Hepatocyte (in vitro differentiated cells): ENCODE measurements at regions not wholly inside any gene's neighbourhood (a gene's known extent, or its start where the extent isn't known, plus 50 kb on each side); places are given as distances from the start of the nearest gene placed in this dataset.

ENCODE experiments used
- EZH2 ChIP-seq: fragments of 200-600 bp; sonication (generic); IDR thresholded peaks from 2 replicates; pipeline ENCODE4 v1.6.1; 2016; ENCODE audit warnings: antibody characterized with exemption, mild to moderate bottlenecking, borderline replicate concordance
- EZH2phosphoT487 ChIP-seq: fragments of 200-600 bp; sonication (generic); IDR thresholded peaks from one replicate; pipeline ENCODE4 v1.6.1; 2018; ENCODE audit warnings: antibody characterized with exemption, mild to moderate bottlenecking, low read depth, moderate library complexity; ENCODE audit not compliant: unreplicated experiment, severe bottlenecking
- TF ChIP-seq, protein P1 (sequence below): fragments of 200-600 bp; sonication (generic); IDR thresholded peaks from 2 replicates; pipeline ENCODE4 v1.5.1; 2016; ENCODE audit warnings: antibody characterized with exemption, mild to moderate bottlenecking; ENCODE audit not compliant: poor library complexity

DNA sequence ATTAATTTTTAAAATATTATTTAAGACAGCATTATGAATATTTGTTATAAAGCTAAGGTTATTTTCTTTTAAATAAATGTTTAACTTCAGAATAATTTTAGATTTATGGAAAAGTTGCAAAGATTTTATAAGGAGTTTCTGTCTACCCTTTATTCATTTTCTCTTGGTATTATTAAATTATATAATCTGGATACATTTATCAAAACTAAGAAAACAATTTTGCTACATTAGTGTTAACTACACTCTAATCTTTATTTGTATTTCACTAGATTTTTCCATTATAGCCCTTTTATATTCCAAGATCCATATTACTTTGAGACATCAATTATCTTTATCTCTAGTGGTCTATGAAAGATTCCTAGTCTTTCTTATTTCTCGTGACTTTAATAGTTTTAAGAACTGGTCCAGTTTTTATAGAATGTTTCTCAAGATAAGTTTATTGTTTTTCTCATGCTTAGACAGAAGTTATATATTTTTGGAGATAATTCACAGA, 1243.7 kb upstream of the PCDH9 start:
- TF ChIP-seq, protein P1, sequence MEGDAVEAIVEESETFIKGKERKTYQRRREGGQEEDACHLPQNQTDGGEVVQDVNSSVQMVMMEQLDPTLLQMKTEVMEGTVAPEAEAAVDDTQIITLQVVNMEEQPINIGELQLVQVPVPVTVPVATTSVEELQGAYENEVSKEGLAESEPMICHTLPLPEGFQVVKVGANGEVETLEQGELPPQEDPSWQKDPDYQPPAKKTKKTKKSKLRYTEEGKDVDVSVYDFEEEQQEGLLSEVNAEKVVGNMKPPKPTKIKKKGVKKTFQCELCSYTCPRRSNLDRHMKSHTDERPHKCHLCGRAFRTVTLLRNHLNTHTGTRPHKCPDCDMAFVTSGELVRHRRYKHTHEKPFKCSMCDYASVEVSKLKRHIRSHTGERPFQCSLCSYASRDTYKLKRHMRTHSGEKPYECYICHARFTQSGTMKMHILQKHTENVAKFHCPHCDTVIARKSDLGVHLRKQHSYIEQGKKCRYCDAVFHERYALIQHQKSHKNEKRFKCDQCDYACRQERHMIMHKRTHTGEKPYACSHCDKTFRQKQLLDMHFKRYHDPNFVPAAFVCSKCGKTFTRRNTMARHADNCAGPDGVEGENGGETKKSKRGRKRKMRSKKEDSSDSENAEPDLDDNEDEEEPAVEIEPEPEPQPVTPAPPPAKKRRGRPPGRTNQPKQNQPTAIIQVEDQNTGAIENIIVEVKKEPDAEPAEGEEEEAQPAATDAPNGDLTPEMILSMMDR = no peak
- no peak for TF ChIP-seq EZH2
- no peak for TF ChIP-seq EZH2phosphoT487
